HEK293 (cell line): ENCODE measurements at regions not wholly inside any gene's neighbourhood (a gene's known extent, or its start where the extent isn't known, plus 50 kb on each side); places are given as distances from the start of the nearest gene placed in this dataset.

Experiments
- CTCF ChIA-PET: fragments of 350-600 bp; formaldehyde crosslinking; extraction: SDS; loops from one replicate; lab custom pipeline; 2021; ENCODE audit warnings: antibody characterized with exemption; lab: Yijun Ruan, JAX
- POLR2A ChIA-PET: fragments of 300-600 bp; formaldehyde crosslinking; extraction: SDS; loops from one replicate; lab custom pipeline; 2020; ENCODE audit warnings: antibody characterized with exemption, inconsistent platforms; lab: Yijun Ruan, JAX
- H3K27ac ChIP-seq: fragments of 200-500 bp; sonication (Bioruptor generic); 2 replicates; pipeline ENCODE4 v1.5.1; 2014; ENCODE audit warnings: low read depth, low read length, control low read depth, inconsistent platforms; ENCODE audit errors: extremely low read depth
- H3K36me3 ChIP-seq, 2 experiments: fragments of 200-500 bp in 1 of 2; sonication (Bioruptor generic) in 1 of 2; 1 replicate in 1 of 2; 2 replicates in 1 of 2; pipeline ENCODE4 v1.5.1; 2014 to 2017; ENCODE audit warnings: inconsistent platforms in 2 of 2, low read length in 2 of 2; ENCODE audit not compliant: control insufficient read depth in 2 of 2, insufficient read depth in 1 of 2
- H3K4me1 ChIP-seq: fragments of 200-500 bp; sonication (Bioruptor generic); 2 replicates; pipeline ENCODE4 v1.5.1; 2014; ENCODE audit warnings: mild to moderate bottlenecking, low read length, inconsistent platforms; ENCODE audit not compliant: control insufficient read depth, insufficient read depth
- H3K4me3 ChIP-seq: 2 replicates; pipeline ENCODE4 v1.5.1; 2011; ENCODE audit warnings: low read depth, mild to moderate bottlenecking, control low read depth, low read length, moderate library complexity
- H3K9me3 ChIP-seq: fragments of 200-500 bp; sonication (Bioruptor generic); 2 replicates; pipeline ENCODE4 v1.5.1; 2014; ENCODE audit warnings: low read depth, low read length, inconsistent platforms; ENCODE audit not compliant: control insufficient read depth, insufficient read depth
- CTCF ChIP-seq: fragments of 450-650 bp; formaldehyde crosslinking; IDR thresholded peaks from 2 replicates; pipeline ENCODE4 v1.5.1; 2016; ENCODE audit warnings: missing biosample characterization, missing genetic modification characterization
- ZEB2 ChIP-seq: fragments of 450-650 bp; formaldehyde crosslinking; IDR thresholded peaks from 2 replicates; pipeline ENCODE4 v1.5.1; 2016; ENCODE audit warnings: missing biosample characterization, missing genetic modification characterization
- ZNF174 ChIP-seq: fragments of 450-650 bp; formaldehyde crosslinking; IDR thresholded peaks from 2 replicates; pipeline ENCODE4 v1.5.0; 2017; ENCODE audit warnings: missing biosample characterization, mild to moderate bottlenecking, missing genetic modification characterization
- ZNF19 ChIP-seq: fragments of 450-650 bp; formaldehyde crosslinking; IDR thresholded peaks from 2 replicates; pipeline ENCODE4; 2016; ENCODE audit warnings: missing biosample characterization, missing genetic modification characterization, low read depth
- ZNF23 ChIP-seq: fragments of 450-650 bp; formaldehyde crosslinking; IDR thresholded peaks from 2 replicates; pipeline ENCODE4 v1.5.1; 2016; ENCODE audit warnings: missing biosample characterization, missing genetic modification characterization, borderline replicate concordance
- ZNF473 ChIP-seq: fragments of 450-650 bp; formaldehyde crosslinking; IDR thresholded peaks from 2 replicates; pipeline ENCODE4 v1.5.1; 2017; ENCODE audit warnings: missing biosample characterization, missing genetic modification characterization
- ZNF548 ChIP-seq: fragments of 450-650 bp; formaldehyde crosslinking; IDR thresholded peaks from 2 replicates; pipeline ENCODE4 v1.5.1; 2016; ENCODE audit warnings: missing biosample characterization, missing genetic modification characterization
- ZNF558 ChIP-seq: fragments of 450-650 bp; formaldehyde crosslinking; IDR thresholded peaks from 2 replicates; pipeline ENCODE4 v1.5.1; 2016; ENCODE audit warnings: missing biosample characterization, missing genetic modification characterization
- ZNF580 ChIP-seq: fragments of 450-650 bp; formaldehyde crosslinking; IDR thresholded peaks from 2 replicates; pipeline ENCODE4 v1.5.1; 2016; ENCODE audit warnings: missing biosample characterization, missing genetic modification characterization
- ZNF654 ChIP-seq: fragments of 450-650 bp; formaldehyde crosslinking; IDR thresholded peaks from 2 replicates; pipeline ENCODE4 v1.5.1; 2016; ENCODE audit warnings: low read depth, missing biosample characterization, missing genetic modification characterization
- ZNF701 ChIP-seq: fragments of 450-650 bp; formaldehyde crosslinking; IDR thresholded peaks from 2 replicates; pipeline ENCODE4 v1.5.1; 2016; ENCODE audit warnings: missing biosample characterization, missing genetic modification characterization
- ZNF76 ChIP-seq: fragments of 450-650 bp; formaldehyde crosslinking; IDR thresholded peaks from 2 replicates; pipeline ENCODE4; 2016; ENCODE audit warnings: low read depth, missing biosample characterization, missing genetic modification characterization, borderline replicate concordance
- ZSCAN30 ChIP-seq: fragments of 450-650 bp; IDR thresholded peaks from 2 replicates; pipeline ENCODE4 v1.5.1; 2018; ENCODE audit warnings: missing biosample characterization, mild to moderate bottlenecking, missing genetic modification characterization, moderate library complexity
- ZSCAN4 ChIP-seq: fragments of 450-650 bp; formaldehyde crosslinking; IDR thresholded peaks from 2 replicates; pipeline ENCODE4 v1.5.1; 2017; ENCODE audit warnings: missing biosample characterization, missing genetic modification characterization
- TF ChIP-seq, protein P1 (sequence below): fragments of 450-650 bp; formaldehyde crosslinking; IDR thresholded peaks from 2 replicates; pipeline ENCODE4 v1.5.1; 2016; ENCODE audit warnings: missing biosample characterization, missing genetic modification characterization, low read depth
- TF ChIP-seq, protein P2 (sequence below): fragments of 450-650 bp; formaldehyde crosslinking; IDR thresholded peaks from 2 replicates; pipeline ENCODE4 v1.5.1; 2016; ENCODE audit warnings: missing biosample characterization, missing genetic modification characterization, borderline replicate concordance

DNA sequence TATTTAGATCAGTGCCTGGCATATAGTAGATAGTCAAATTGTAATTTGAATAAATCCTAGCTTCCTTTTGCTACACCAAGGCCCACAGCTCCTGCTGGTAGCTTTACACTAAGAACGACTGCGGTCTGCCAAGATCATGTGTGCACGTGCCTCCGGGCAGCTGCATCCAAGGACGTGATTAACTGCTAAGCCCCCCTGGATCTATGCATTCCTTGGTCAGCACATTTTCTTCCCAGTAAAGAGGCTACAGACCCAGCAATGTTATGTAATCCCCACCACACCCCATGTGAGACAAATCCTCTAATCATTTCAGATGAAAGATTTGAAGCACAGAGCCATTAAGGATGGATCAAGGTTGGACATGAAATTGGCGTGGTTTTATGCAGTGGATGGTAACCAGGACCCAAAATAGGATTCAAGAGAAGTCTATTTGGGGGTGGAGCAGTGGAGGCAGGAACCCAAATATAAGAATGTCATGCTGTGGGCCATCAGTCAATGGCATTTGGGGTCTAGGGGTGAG lies 65.2 kb upstream of the PEG3 start:
- H3K4me1 ChIP-seq, result no peaks in the 10 kb centered on the region
- POLR2A ChIA-PET, result no interaction called here
- H3K4me3 ChIP-seq, result no peak overlapping the region
- no peak overlapping the region for H3K27ac ChIP-seq
- no peaks in the 10 kb centered on the region for H3K9me3 ChIP-seq
- CTCF ChIA-PET, result no interaction called here
- TF ChIP-seq ZNF76 (tag by site-specific recombination), result no peak
- TF ChIP-seq, protein P1, sequence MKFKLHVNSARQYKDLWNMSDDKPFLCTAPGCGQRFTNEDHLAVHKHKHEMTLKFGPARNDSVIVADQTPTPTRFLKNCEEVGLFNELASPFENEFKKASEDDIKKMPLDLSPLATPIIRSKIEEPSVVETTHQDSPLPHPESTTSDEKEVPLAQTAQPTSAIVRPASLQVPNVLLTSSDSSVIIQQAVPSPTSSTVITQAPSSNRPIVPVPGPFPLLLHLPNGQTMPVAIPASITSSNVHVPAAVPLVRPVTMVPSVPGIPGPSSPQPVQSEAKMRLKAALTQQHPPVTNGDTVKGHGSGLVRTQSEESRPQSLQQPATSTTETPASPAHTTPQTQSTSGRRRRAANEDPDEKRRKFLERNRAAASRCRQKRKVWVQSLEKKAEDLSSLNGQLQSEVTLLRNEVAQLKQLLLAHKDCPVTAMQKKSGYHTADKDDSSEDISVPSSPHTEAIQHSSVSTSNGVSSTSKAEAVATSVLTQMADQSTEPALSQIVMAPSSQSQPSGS (tag by site-specific recombination), result no peak
- TF ChIP-seq ZNF23 (tag by site-specific recombination), result no peak
- no peak for TF ChIP-seq ZSCAN30 (tag by site-specific recombination)
- TF ChIP-seq ZNF548 (tag by site-specific recombination), result no peak
- TF ChIP-seq, protein P2, sequence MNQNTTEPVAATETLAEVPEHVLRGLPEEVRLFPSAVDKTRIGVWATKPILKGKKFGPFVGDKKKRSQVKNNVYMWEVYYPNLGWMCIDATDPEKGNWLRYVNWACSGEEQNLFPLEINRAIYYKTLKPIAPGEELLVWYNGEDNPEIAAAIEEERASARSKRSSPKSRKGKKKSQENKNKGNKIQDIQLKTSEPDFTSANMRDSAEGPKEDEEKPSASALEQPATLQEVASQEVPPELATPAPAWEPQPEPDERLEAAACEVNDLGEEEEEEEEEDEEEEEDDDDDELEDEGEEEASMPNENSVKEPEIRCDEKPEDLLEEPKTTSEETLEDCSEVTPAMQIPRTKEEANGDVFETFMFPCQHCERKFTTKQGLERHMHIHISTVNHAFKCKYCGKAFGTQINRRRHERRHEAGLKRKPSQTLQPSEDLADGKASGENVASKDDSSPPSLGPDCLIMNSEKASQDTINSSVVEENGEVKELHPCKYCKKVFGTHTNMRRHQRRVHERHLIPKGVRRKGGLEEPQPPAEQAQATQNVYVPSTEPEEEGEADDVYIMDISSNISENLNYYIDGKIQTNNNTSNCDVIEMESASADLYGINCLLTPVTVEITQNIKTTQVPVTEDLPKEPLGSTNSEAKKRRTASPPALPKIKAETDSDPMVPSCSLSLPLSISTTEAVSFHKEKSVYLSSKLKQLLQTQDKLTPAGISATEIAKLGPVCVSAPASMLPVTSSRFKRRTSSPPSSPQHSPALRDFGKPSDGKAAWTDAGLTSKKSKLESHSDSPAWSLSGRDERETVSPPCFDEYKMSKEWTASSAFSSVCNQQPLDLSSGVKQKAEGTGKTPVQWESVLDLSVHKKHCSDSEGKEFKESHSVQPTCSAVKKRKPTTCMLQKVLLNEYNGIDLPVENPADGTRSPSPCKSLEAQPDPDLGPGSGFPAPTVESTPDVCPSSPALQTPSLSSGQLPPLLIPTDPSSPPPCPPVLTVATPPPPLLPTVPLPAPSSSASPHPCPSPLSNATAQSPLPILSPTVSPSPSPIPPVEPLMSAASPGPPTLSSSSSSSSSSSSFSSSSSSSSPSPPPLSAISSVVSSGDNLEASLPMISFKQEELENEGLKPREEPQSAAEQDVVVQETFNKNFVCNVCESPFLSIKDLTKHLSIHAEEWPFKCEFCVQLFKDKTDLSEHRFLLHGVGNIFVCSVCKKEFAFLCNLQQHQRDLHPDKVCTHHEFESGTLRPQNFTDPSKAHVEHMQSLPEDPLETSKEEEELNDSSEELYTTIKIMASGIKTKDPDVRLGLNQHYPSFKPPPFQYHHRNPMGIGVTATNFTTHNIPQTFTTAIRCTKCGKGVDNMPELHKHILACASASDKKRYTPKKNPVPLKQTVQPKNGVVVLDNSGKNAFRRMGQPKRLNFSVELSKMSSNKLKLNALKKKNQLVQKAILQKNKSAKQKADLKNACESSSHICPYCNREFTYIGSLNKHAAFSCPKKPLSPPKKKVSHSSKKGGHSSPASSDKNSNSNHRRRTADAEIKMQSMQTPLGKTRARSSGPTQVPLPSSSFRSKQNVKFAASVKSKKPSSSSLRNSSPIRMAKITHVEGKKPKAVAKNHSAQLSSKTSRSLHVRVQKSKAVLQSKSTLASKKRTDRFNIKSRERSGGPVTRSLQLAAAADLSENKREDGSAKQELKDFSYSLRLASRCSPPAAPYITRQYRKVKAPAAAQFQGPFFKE (tag by site-specific recombination), result no peak
- TF ChIP-seq ZEB2, result no peak
- no peak for TF ChIP-seq ZNF19 (tag by site-specific recombination)
- no peak for TF ChIP-seq ZNF174 (tag by site-specific recombination)
- no peak for TF ChIP-seq ZNF558
- no peak for TF ChIP-seq CTCF (tag by site-specific recombination)
- no peak for TF ChIP-seq ZNF701 (tag by site-specific recombination)
- no peak for TF ChIP-seq ZNF580 (tag by site-specific recombination)
- no peak for TF ChIP-seq ZNF654
- no peak for TF ChIP-seq ZSCAN4
- no peak for TF ChIP-seq ZNF473 (tag by site-specific recombination)
- H3K36me3 ChIP-seq, result no peaks in the 10 kb centered on the region
